NCI-H345 treated with DMSO at 0.1 percent for 48 hours (cell line): ENCODE measurements at regions not wholly inside any gene's neighbourhood (a gene's known extent, or its start where the extent isn't known, plus 50 kb on each side); places are given as distances from the start of the nearest gene placed in this dataset.
"Not testable (repeated sequence)": the region's sequence is repeated elsewhere in the genome, so short reads cannot be mapped to it uniquely, and the experiment has no call there.

Source experiments
- DNase-seq: peaks from one replicate; lab custom pipeline; 2025; ENCODE audit not compliant: unreplicated experiment; lab: John Stamatoyannopoulos, UW

DNA sequence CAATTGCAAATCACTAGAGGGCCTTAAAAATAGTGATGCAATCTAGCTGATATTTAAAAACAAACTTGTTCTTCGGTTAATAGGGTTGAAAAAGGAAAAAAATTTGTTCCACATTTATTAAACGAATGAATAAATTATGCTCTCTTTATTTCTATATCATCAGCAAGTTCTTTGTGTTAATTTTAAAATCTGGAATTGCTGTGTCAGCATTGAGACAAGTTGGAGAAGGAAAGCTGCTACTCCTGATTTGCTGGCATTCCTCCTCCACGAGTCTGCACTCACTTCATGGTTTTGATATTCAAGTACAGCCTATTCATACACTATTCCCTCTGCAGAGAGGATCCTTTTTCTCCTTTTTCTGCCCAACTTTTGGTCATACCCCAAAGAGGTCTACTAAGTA lies 117.6 kb downstream of the MRPL39 start:
- no peak for DNase-seq

DNA sequence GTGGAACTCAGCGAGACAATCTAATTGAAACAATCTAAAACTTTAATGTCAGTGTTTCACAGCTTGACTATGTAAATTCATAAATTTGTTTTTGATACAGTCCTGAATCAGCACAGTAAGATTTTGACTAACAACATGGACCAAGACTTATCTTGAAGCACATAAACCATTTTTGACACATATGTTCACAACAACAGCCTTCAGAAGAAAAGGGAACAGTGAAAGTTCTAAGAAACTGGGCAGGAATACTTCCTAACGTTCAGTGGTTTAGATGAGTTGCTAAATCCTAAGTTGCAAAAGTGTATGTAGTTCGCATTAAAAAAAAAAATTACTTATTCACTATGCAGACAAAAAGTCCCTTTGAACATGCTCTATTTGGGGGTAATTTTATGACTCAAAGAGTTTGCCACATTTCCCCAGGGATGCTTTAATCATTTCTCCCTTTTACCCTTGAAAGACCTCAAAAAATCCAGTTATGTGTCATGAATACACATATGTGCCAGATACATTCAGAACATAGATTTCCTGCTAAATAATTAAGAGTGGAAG lies 120.2 kb downstream of the MRPL39 start:
- no peak for DNase-seq

DNA sequence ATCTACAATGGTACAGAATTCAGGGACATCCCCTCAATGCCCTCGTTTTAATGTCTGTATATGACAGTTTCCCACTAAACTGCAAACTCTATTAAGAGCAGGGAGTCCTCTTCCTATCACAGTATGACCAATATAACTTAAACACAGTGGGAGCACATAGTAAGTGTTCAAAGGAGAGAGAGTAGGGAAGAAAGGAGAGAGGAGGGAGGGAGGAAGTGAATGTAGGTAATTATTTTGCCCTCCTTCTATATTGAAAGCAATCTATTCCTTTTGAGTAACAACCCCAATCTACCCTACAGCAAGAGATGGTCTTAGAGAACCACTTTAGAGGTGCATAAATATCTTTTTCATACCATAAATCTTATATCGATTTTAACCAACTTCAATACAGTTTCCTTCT lies 121.4 kb downstream of the MRPL39 start:
- no peak for DNase-seq

- no peak for DNase-seq
These were observed 139.4 kb downstream of the MRPL39 start for GRCh38 chr21:25467896-25468295.

- not testable (repeated sequence) for DNase-seq
These were observed 140.2 kb downstream of the MRPL39 start for GRCh38 chr21:25467071-25467470.

DNA sequence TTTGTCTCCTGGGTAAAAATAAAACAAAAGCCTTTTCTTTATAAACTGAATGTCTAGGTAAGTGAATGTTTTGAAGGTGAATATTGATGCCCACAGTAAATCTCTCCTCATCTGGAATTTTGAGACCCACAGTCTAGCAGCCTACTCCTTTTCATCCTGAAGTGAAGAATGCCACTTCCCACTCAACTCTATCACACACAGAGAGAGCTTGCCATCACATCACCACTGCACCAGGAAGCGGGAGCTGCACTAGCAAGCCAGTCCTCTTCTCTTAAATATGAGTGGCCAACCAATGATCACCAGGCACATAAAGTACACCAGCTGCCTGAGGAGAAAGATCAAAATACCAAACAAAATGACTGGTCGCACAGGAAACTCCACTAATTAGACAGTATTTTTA lies 140.8 kb downstream of the MRPL39 start:
- DNase-seq, result no peak

- no peak for DNase-seq
These were observed 142.0 kb downstream of the MRPL39 start for GRCh38 chr21:25465263-25465662.

GRCh38 chr21:25464275-25464674 lies 143.0 kb downstream of the MRPL39 start:
- no peak for DNase-seq

DNA sequence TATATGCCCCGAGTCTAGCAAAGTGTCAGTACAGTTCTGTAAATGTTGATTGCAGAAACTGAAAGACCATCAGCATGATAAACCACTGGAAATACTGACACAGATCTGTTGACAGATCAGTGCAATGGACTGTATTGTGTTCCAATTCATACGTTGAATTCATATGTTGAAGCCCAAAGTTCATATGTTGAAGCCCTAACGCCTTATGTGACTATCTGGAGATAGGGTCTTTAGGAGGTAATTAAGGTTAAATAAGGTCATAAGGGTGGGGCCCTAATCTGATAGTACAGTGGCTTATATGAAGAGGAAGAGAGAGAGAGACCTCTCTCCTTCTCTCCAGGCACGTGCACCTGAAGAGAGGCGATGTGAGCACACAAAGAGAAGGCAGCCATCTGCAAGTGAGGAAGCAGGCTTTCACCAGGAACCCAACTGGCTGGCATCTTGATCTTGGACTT lies 144.7 kb downstream of the MRPL39 start:
- no peak for DNase-seq

DNA sequence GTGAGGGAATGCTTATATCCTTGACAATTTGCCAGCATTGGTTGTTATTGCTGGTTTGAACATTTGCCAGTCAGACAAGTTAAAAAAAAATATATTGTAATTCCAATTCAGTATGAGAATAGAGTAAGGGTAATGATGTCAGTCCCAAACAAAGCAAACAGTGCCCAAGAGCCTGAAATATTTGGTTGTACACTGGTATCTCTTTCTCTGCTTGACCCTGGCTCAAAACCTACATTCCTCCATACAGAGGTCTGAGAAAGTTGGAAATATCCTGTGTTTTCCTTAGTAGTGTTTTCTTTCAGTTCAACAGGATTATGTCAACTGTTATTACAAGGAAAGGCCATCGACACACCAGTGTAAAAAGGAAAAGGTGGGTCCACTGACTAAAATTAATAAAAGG lies 145.6 kb downstream of the MRPL39 start:
- DNase-seq, result no peak

GRCh38 chr21:25459993-25460392 lies 147.3 kb downstream of the MRPL39 start:
- no peak for DNase-seq

GRCh38 chr21:25459365-25459764 lies 147.9 kb downstream of the MRPL39 start:
- no peak for DNase-seq

DNA sequence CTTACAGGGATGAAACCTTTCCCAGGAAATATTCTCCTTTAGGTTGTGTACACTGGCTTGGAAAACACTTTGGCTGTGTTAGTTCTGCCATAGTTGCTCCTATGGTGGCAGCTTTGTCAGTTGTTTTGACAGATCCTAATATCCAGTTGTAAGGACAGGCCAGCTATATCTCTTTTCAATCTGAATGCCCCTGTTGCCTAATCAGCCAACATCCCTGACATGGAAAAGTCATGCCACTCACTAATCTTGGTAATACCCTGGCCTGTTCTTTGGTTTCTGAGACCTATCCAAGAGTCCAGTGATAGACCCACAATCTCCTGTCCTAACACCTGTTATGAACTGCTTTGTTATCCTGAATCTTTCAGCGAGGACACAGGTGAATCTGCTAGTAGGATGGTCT lies 148.8 kb downstream of the MRPL39 start:
- DNase-seq, result no peak

GRCh38 chr21:25457946-25458345 lies 149.3 kb downstream of the MRPL39 start:
- no peak for DNase-seq

GRCh38 chr21:25457411-25457810 lies 149.9 kb downstream of the MRPL39 start:
- no peak for DNase-seq

DNA sequence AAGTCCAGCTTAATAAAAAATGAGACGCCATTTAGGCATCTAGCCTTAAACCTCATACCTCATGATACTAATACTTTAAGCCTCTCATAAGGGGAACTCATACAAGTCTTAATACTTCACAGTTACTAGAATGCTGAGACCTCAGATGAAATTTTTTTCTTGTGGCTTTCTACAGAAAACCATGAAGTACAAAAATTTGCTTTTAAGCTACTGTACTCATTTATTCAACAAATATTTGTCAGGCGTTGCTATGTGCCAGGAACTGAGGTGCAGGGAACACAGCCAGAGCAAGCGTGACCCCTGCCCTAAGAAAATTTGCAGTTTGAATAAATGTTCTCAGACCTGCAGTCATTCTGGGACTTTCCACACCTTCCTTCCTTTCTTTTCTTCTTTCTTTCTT lies 150.6 kb downstream of the MRPL39 start:
- no peak for DNase-seq

GRCh38 chr21:25453524-25453923 lies 153.8 kb downstream of the MRPL39 start:
- DNase-seq, result no peak

DNA sequence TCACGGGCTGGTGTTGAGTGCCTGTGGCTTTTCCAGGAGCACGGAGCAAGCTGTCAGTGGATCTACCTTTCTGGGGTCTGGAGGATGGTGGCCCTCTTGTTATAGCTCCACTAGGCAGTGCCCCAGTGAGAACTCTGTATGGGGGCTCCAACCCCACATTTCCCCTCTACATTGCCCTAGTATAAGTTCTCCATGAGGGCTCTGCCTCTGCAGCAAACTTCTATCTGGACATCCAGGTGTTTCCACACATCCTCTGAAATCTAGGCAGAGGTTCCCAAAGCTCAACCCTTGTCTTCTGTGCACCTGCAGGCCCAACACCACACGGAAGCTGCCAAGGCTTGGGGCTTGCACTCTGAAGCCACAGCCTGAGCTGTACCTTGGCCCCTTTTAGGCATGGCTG lies 157.3 kb downstream of the MRPL39 start:
- DNase-seq, result no peak

- DNase-seq, result no peak
These were observed 165.4 kb downstream of the MRPL39 start for GRCh38 chr21:25441835-25442234.

GRCh38 chr21:25437465-25437864 lies 169.8 kb downstream of the MRPL39 start:
- not testable (repeated sequence) for DNase-seq

DNA sequence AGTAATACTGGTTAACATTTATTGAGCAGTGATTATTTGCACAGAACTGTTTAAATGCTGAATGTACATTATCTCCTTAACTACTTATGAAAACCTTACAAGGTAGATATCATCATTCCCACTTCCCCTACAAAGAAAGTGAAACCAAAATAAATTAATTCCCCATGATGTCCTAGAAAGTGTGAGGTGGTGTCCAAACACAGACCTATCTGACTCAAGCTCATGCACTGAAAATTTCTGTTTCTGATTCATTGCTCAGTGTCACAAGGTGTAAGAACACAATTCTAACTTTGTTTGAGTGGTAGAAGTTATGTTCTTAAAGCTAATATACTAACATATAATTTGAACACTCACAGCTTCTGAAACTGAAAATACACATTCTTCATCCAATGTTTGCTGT lies 178.7 kb downstream of the MRPL39 start:
- DNase-seq, result no peak

GRCh38 chr21:25427828-25428227 lies 179.5 kb downstream of the MRPL39 start:
- DNase-seq, result no peak

- no peak for DNase-seq
These were observed 180.7 kb downstream of the MRPL39 start for GRCh38 chr21:25426580-25426979.

DNA sequence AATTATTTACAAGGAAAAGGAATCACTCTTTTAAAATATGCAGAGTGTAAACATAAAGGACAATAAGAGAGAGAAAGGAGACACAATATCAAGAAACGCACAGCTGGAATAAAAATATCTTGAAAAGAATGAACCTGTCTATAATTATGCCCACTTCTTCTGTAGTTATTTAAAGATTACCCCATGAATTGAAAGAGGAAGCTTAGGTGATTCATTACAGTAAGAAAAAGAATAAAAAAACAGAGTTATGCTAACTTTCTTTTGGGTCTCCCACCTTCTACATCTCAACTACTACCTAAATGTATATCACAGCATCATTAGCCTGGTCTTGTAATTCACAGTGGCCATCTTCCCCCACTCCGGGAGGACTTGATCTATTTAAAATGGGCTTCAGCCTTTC lies 182.1 kb downstream of the MRPL39 start:
- DNase-seq, result no peak
